Suprapubic skin (tissue), 4 donors: ENCODE measurements at regions not wholly inside any gene's neighbourhood (a gene's known extent, or its start where the extent isn't known, plus 50 kb on each side); places are given as distances from the start of the nearest gene placed in this dataset.

Source experiments
- DNase-seq, 2 donors: peaks; one replicate each; pipeline ENCODE4 v3.0.0-alpha.2; 2019; ENCODE audit warnings: low spot score in 2 of 2
- H3K27ac ChIP-seq: fragments of 200-600 bp; sonication (generic); one replicate; pipeline ENCODE4 v1.5.1; 2019
- H3K27me3 ChIP-seq: fragments of 200-600 bp; sonication (generic); one replicate; pipeline ENCODE4 v1.5.1; 2019
- H3K36me3 ChIP-seq: fragments of 200-600 bp; sonication (generic); one replicate; pipeline ENCODE4 v1.5.1; 2019
- H3K4me1 ChIP-seq: fragments of 200-600 bp; sonication (generic); one replicate; pipeline ENCODE4 v1.5.1; 2019
- H3K4me3 ChIP-seq: fragments of 200-600 bp; sonication (generic); one replicate; pipeline ENCODE4 v1.5.1; 2019; ENCODE audit warnings: mild to moderate bottlenecking
- H3K9me3 ChIP-seq: fragments of 200-600 bp; sonication (generic); one replicate; pipeline ENCODE4 v1.5.1; 2019
- CTCF ChIP-seq, 2 donors: fragments of 200-600 bp in 1 of 2; fragments of 450-650 bp in 1 of 2; sonication (generic) in 1 of 2; IDR thresholded peaks; one replicate each; pipeline ENCODE4 v1.5.1; 2016 to 2019; ENCODE audit warnings: antibody characterized with exemption in 2 of 2, mild to moderate bottlenecking in 1 of 2, moderate library complexity in 1 of 2
- EP300 ChIP-seq: sonication (generic); formaldehyde crosslinking; IDR thresholded peaks from one replicate; pipeline ENCODE4 v1.6.1; 2017; ENCODE audit warnings: antibody characterized with exemption
- POLR2A ChIP-seq, 2 donors: fragments of 450-650 bp; IDR thresholded peaks; one replicate each; pipeline ENCODE4 v1.6.1; 2017; ENCODE audit warnings: antibody characterized with exemption in 2 of 2, mild to moderate bottlenecking in 2 of 2, moderate library complexity in 2 of 2
- POLR2AphosphoS5 ChIP-seq, 3 donors: sonication (generic); formaldehyde crosslinking; IDR thresholded peaks; one replicate each; pipeline ENCODE4 v1.6.1; 2017; ENCODE audit warnings: antibody characterized with exemption in 3 of 3
- WGBS: methylation state at CpG from one replicate; pipeline ENCODE4 v1.1.5; 2018; 5-methylcytosine and 5-hydroxymethylcytosine counted together

GRCh38 chr5:68438876-68439275 is 223.3 kb downstream of the PIK3R1 start:
- TF ChIP-seq POLR2AphosphoS5 (IDR thresholded peaks at IDR 0.05) (no peak), POLR2A (IDR thresholded peaks at IDR 0.05) (no peak), EP300 (no peak), CTCF (IDR thresholded peaks at IDR 0.05) (no peak)
- H3K4me3 ChIP-seq, result no peak overlapping the region
- no peaks in the 10 kb centered on the region for H3K27me3 ChIP-seq
- no peaks in the 10 kb centered on the region for H3K9me3 ChIP-seq
- no peak overlapping the region for H3K27ac ChIP-seq
- 29% methylated on average over 1 of the region's 1 CpG for whole genome bisulfite sequencing
- peaks cover 27% of the 10 kb centered on the region for H3K4me1 ChIP-seq
- no peaks in the 10 kb centered on the region for H3K36me3 ChIP-seq
- DNase-seq, result no peak

DNA sequence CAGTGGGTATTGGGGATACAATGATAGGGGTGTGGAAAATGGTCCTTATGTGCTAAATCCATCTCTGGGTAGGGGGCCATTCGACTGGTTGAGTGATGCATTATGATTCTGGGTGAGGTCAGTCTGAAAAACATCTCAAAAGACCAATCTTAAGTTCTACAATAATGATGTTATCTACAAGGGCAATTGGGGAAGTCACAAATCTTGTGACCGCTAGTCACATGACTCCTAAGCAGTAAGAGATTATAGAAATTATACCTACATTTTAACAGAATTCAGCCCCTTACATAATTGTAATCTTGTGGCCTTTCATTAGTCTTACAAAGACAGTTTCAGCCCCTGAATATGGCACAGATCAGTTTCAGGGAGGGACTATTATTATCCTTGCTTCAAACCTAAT is 224.7 kb downstream of the PIK3R1 start:
- Histone ChIP-seq H3K9me3 (no peaks in the 10 kb centered on the region), H3K27me3 (no peaks in the 10 kb centered on the region), H3K4me3 (no peak overlapping the region), H3K36me3 (no peaks in the 10 kb centered on the region), H3K27ac (no peak overlapping the region), H3K4me1 (peaks cover 26% of the 10 kb centered on the region)
- WGBS, result 90% methylated on average over 2 of the region's 2 CpGs
- TF ChIP-seq CTCF (IDR thresholded peaks at IDR 0.05) (no peak), POLR2A (IDR thresholded peaks at IDR 0.05) (no peak), EP300 (no peak), POLR2AphosphoS5 (IDR thresholded peaks at IDR 0.05) (no peak)
- no peak for DNase-seq

DNA sequence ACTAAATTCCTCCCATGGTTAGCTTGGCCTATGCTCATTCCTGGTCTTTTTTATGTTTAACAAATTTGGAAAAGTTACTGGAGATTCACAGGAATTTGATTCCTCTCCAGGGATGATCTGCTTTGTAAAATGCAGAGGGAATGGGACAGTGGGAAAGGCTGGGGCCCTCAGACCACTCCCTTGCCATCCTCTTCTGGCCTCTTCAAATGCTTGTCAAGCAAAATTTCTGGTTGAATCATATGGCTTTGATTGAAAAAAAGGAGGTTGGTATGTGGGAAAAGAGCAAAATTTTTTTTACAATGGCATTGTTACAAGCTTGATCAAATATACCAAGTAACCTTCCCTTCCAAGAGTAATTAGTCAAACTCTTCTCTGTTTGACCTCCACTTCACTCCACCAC is 225.1 kb downstream of the PIK3R1 start:
- TF ChIP-seq POLR2AphosphoS5 (IDR thresholded peaks at IDR 0.05) (no peak), EP300 (no peak), POLR2A (IDR thresholded peaks at IDR 0.05) (no peak), CTCF (IDR thresholded peaks at IDR 0.05) (no peak)
- Histone ChIP-seq H3K36me3 (no peaks in the 10 kb centered on the region), H3K9me3 (no peaks in the 10 kb centered on the region), H3K4me3 (no peak overlapping the region), H3K27me3 (no peaks in the 10 kb centered on the region), H3K27ac (no peak overlapping the region), H3K4me1 (peaks cover 26% of the 10 kb centered on the region)
- DNase-seq, result no peak

GRCh38 chr5:68441309-68442073 is 225.9 kb downstream of the PIK3R1 start:
- no peak for TF ChIP-seq POLR2A (IDR thresholded peaks at IDR 0.05)
- TF ChIP-seq CTCF (IDR thresholded peaks at IDR 0.05), result no peak
- TF ChIP-seq EP300, result no peak
- TF ChIP-seq POLR2AphosphoS5 (IDR thresholded peaks at IDR 0.05), result no peak
- no peak for DNase-seq
- Histone ChIP-seq H3K4me1 (peaks cover 31% of the 10 kb centered on the region), H3K9me3 (no peaks in the 10 kb centered on the region), H3K36me3 (no peaks in the 10 kb centered on the region), H3K27me3 (no peaks in the 10 kb centered on the region), H3K4me3 (no peak overlapping the region), H3K27ac (no peak overlapping the region)
- WGBS, result 48% methylated on average over 5 of the region's 5 CpGs

DNA sequence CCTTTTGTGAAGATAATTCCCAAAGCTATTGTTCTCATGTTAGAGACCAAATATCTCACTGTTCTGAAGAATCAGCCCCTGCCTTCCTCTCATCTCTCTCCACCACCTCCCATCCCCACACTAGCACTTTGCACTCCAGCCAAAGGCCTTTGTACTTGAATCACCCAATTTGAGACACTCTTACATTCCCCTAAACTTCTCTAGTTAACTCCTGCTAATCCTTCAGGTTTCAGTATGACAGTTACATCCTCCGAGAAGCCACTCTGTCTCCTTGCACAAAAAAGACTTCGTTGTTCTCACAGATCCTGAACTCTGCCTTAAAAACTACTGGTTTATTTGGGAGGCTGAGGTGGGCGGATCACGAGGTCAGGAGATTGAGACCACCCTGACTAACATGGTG is 227.5 kb downstream of the PIK3R1 start:
- TF ChIP-seq CTCF (IDR thresholded peaks at IDR 0.05), result no peak
- no peak for TF ChIP-seq POLR2A (IDR thresholded peaks at IDR 0.05)
- TF ChIP-seq POLR2AphosphoS5 (IDR thresholded peaks at IDR 0.05), result no peak
- no peak for TF ChIP-seq EP300
- Histone ChIP-seq H3K9me3 (no peaks in the 10 kb centered on the region), H3K27ac (no peak overlapping the region), H3K27me3 (no peaks in the 10 kb centered on the region), H3K4me3 (no peak overlapping the region), H3K36me3 (no peaks in the 10 kb centered on the region), H3K4me1 (peaks cover 31% of the 10 kb centered on the region)
- WGBS, result 94% methylated on average over 4 of the region's 4 CpGs
- DNase-seq, result no peak
